Breast epithelium (tissue), 3 donors: ENCODE measurements at regions not wholly inside any gene's neighbourhood (a gene's known extent, or its start where the extent isn't known, plus 50 kb on each side); places are given as distances from the start of the nearest gene placed in this dataset.

Experiments
- CTCF ChIP-seq, 3 donors: fragments of 450-650 bp; IDR thresholded peaks; one replicate each; pipeline ENCODE4 v1.5.1; 2016 to 2017; ENCODE audit warnings: antibody characterized with exemption in 3 of 3, mild to moderate bottlenecking in 3 of 3, moderate library complexity in 3 of 3
- POLR2A ChIP-seq: fragments of 450-650 bp; IDR thresholded peaks from one replicate; pipeline ENCODE4 v1.6.1; 2016; ENCODE audit warnings: antibody characterized with exemption, mild to moderate bottlenecking, moderate library complexity

GRCh38 chr7:20491284-20491683 is 124.2 kb upstream of the ABCB5 start:
- TF ChIP-seq POLR2A (no peak), CTCF (IDR thresholded peaks at IDR 0.05) (no peak)
